HUES6 (cell line): ENCODE measurements at regions not wholly inside any gene's neighbourhood (a gene's known extent, or its start where the extent isn't known, plus 50 kb on each side); places are given as distances from the start of the nearest gene placed in this dataset.

Source experiments
- H3K27ac ChIP-seq: 2 replicates; pipeline ENCODE4 v1.7.0; 2013; ENCODE audit warnings: low read depth, mild to moderate bottlenecking, low read length, inconsistent platforms
- H3K27me3 ChIP-seq: 2 replicates; pipeline ENCODE4 v1.6.1; 2013; ENCODE audit warnings: low read length; ENCODE audit not compliant: control insufficient read depth, insufficient read depth
- H3K36me3 ChIP-seq: 2 replicates; pipeline ENCODE4 v1.6.1; 2013; ENCODE audit warnings: low read length; ENCODE audit not compliant: control insufficient read depth, insufficient read depth
- H3K4me1 ChIP-seq: 2 replicates; pipeline ENCODE4 v1.6.1; 2013; ENCODE audit warnings: low read length; ENCODE audit not compliant: control insufficient read depth, insufficient read depth
- H3K4me3 ChIP-seq: 2 replicates; pipeline ENCODE4 v1.5.1; 2013; ENCODE audit warnings: low read depth, low read length
- H3K9ac ChIP-seq: one replicate; pipeline ENCODE4 v1.6.1; 2013; ENCODE audit warnings: mild to moderate bottlenecking, low read length
- H3K9me3 ChIP-seq: 2 replicates; pipeline ENCODE4 v1.6.1; 2013; ENCODE audit warnings: low read depth, low read length; ENCODE audit not compliant: control insufficient read depth, insufficient read depth

DNA sequence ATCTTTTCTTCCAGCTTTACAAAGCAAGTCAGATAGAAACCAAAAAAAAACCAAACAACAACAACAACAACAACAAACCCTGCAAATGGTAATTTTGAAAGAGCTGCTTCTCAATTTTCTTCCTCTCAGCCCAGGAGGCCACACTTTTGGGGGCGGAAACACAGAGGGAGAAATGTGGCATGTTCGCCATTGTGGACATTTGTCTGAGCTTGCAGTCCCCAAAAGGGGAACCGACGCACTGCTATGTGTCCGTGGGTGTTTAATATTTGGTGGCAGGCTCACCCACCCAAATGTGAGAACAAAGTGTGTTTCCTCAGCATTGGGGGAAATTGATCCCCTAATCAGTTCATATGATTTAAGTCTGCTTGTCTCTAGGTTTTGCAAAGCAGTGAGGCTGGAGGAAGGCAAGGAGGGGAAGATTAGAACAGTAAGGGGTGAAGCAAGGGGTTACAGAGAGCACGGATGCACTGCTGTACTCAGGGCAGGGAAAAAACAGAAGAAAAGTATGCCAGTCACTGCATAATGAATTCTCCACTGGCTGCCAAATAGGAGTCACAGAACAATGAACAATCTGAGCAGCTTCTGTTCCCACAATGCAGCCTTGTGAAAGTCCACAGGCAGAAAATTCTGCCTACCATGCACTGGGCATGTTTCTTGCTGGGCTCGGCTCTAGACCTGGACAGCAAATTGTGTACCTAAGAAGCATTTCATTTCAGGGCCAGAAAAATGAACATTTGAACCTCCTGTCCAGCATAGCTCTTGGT is 74.7 kb upstream of the GPM6B start:
- no peaks in the 10 kb centered on the region for H3K36me3 ChIP-seq
- H3K27me3 ChIP-seq: no peaks in the 10 kb centered on the region
- H3K27ac ChIP-seq: no peak overlapping the region
- no peaks in the 10 kb centered on the region for H3K9me3 ChIP-seq
- peaks cover 53% of the 10 kb centered on the region for H3K4me1 ChIP-seq
- H3K4me3 ChIP-seq: no peak overlapping the region
- H3K9ac ChIP-seq: no peak overlapping the region

- peaks cover 56% of the 10 kb centered on the region for H3K4me1 ChIP-seq
- H3K4me3 ChIP-seq: no peak overlapping the region
- no peaks in the 10 kb centered on the region for H3K36me3 ChIP-seq
- no peak overlapping the region for H3K27ac ChIP-seq
- no peak overlapping the region for H3K9ac ChIP-seq
- no peaks in the 10 kb centered on the region for H3K27me3 ChIP-seq
- H3K9me3 ChIP-seq: no peaks in the 10 kb centered on the region
Observed at GRCh38 chrX:13890806-13891205, 73.9 kb upstream of the GPM6B start.

DNA sequence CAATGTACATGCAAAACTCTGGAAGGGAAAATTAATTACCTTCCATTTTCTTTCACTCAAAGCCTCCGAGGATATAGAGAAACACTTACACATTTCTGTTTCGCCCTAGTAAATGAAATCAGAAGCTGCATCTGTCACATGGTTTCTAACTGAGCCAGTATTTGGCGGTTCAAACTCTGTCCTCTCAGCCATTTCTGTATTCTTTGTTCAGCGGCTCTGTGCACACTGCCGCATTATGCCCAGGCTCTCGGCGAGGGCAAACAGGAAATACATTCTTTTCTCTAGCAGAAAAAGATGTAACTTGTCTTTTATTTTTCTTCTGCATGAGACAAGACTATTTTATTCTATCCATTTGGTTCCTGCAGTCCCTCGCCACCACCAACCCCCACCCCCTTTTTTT is 71.4 kb upstream of the GPM6B start:
- Histone ChIP-seq H3K4me1 (peaks cover 44% of the 10 kb centered on the region), H3K9ac (no peak overlapping the region), H3K27me3 (no peaks in the 10 kb centered on the region), H3K36me3 (no peaks in the 10 kb centered on the region), H3K27ac (0 out of 2 replicates have a peak overlapping the region, but pooled peaks have one; percentile 39), H3K4me3 (no peak overlapping the region), H3K9me3 (no peaks in the 10 kb centered on the region)

GRCh38 chrX:13885591-13885990 is 68.7 kb upstream of the GPM6B start:
- Histone ChIP-seq H3K27ac (no peak overlapping the region), H3K4me3 (no peak overlapping the region), H3K27me3 (no peaks in the 10 kb centered on the region), H3K4me1 (peaks cover 29% of the 10 kb centered on the region), H3K36me3 (no peaks in the 10 kb centered on the region), H3K9ac (no peak overlapping the region), H3K9me3 (no peaks in the 10 kb centered on the region)

DNA sequence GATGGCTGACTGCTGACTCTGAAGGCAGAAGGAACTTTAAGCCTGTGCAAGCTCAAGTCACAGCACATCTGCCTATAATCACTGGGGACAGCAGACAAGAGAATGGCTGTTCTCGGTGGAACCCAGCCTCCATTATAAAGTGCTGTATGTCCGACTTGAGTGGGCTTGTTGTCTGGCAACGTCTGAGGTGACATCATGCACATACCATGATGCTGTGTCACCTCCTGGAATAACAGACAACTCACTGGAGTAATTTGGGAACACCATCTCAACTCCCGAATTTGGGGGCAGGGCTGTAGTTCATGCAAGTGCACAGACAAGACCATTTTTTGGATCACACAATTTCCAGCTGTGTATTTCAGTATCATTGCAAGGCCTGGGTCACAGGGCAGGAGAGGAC is 59.8 kb upstream of the GPM6B start:
- H3K4me1 ChIP-seq: peaks cover 25% of the 10 kb centered on the region
- peaks cover 3% of the 10 kb centered on the region; the same call in 1 of the 2 replicates for H3K36me3 ChIP-seq
- H3K27ac ChIP-seq: no peak overlapping the region
- no peak overlapping the region for H3K9ac ChIP-seq
- no peaks in the 10 kb centered on the region; the same call in 1 of the 2 replicates for H3K27me3 ChIP-seq
- no peak overlapping the region for H3K4me3 ChIP-seq
- no peaks in the 10 kb centered on the region for H3K9me3 ChIP-seq

GRCh38 chrX:13875572-13875971 is 58.7 kb upstream of the GPM6B start:
- Histone ChIP-seq H3K9ac (no peak overlapping the region), H3K4me1 (peaks cover 25% of the 10 kb centered on the region), H3K36me3 (peaks cover 3% of the 10 kb centered on the region; the same call in 1 of the 2 replicates), H3K27ac (no peak overlapping the region), H3K4me3 (no peak overlapping the region), H3K9me3 (no peaks in the 10 kb centered on the region), H3K27me3 (no peaks in the 10 kb centered on the region; the same call in 1 of the 2 replicates)

GRCh38 chrX:13868591-13868990 is 51.7 kb upstream of the GPM6B start:
- H3K9ac ChIP-seq: no peak overlapping the region
- peaks cover 5% of the 10 kb centered on the region for H3K4me1 ChIP-seq
- H3K27me3 ChIP-seq: no peaks in the 10 kb centered on the region; the same call in 1 of the 2 replicates
- H3K27ac ChIP-seq: no peak overlapping the region
- H3K9me3 ChIP-seq: no peaks in the 10 kb centered on the region
- H3K36me3 ChIP-seq: no peaks in the 10 kb centered on the region
- no peak overlapping the region for H3K4me3 ChIP-seq
